ENCODE measurements at regions not wholly inside any gene's neighbourhood (a gene's known extent, or its start where the extent isn't known, plus 50 kb on each side); places are given as distances from the start of the nearest gene placed in this dataset.
A peak's percentile ranks its signal among the peaks of the same experiment; 100 is the strongest.
"Not testable (repeated sequence)": the region's sequence is repeated elsewhere in the genome, so short reads cannot be mapped to it uniquely, and the experiment has no call there.

DNA sequence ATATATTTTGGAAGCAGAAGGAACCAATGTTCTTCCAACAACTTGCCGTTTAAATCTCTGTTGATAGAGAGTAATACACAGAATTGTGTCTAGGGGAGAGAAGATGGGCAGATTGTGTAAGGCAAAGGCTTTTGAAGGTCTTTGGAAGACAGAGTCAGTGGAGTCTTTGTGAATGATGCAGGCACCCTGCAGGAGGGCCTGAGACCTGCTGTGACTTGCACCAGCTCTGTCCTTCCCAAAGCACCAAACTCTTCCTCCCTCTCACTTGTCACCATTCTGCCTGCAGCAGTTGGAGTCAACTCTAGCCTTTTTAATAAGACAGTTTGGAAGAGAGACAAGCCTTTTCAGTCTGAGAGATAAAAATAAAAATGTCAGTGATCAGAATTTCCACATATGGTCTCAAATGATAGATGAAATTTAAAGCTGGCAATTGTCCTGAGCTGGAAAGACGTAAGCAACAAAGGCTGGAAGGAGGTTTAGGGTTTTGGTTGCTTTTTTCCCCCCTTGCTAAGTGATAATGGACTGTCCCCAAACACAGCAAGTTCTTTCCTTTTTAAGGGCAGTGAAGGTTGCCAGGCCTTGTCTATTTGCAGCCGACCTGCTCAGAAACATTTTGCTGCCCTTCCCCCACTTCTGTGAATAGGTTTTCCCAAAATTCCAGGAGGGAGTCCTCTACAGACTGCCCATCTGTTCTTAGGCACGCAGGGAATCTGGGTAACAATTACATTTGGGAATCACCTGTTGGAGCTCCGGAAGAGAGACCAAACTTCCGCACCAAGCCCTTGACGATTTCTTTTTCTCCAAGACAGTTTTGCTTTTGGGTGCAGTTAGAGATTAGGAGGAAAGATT, 103.0 kb upstream of the NTF3 start:
- ATAC-seq (no peak), DNase-seq (no peak)
- in situ Hi-C loops (cut with MboI; ENCODE audit: low sequenced_read_pairs in 4 of 4) (no loop called here), intact Hi-C loops (cut with DNase I; ENCODE audit: low total_unique reads) (no loop called here)
- no peak for TF ChIP-seq POLR2A (IDR thresholded peaks at IDR 0.05)
- no peak for TF ChIP-seq CTCF (IDR thresholded peaks at IDR 0.05 in 4 of 5, conservative IDR thresholded peaks at IDR 0.05 in 1 of 5)
- Histone ChIP-seq H3K4me3 (no peak overlapping the region), H3K27ac (no peak overlapping the region), H3K9me3 (no peaks in the 10 kb centered on the region), H3K27me3 (no peaks in the 10 kb centered on the region), H3K4me1 (peaks cover 7 to 23% of the 10 kb centered on the region in 2 donors), H3K36me3 (no peaks in the 10 kb centered on the region)

DNA sequence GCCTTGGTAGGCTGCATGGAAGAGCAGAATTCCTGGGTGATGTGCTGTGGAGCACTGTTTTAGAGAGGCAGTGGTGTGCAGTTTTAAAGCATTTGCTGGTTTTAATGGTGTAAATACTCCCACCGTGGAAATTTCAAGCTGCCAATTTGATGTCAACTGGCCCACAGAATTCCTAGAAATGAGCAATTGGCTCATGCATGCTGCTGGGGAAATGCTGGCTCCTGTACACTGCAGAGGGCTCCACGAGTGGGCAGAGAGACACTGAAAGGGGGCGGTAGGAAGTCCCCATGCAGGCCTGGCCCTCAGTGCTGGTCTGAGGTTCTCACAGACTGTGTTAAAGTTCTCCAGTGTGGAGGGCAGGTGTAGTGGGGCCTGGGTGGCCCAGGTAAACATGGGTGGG, 99.4 kb upstream of the NTF3 start:
- in situ Hi-C loops (cut with MboI; ENCODE audit: low sequenced_read_pairs in 4 of 4) (no loop called here), intact Hi-C loops (cut with DNase I; ENCODE audit: low total_unique reads) (loop anchor here (5.0 kb wide), 2 partner anchors 50 to 160 kb away; no protein-coding TSS in a partner anchor)
- no peak for TF ChIP-seq CTCF (IDR thresholded peaks at IDR 0.05 in 4 of 5, conservative IDR thresholded peaks at IDR 0.05 in 1 of 5)
- no peak for TF ChIP-seq POLR2A (IDR thresholded peaks at IDR 0.05)
- no peaks in the 10 kb centered on the region for H3K27me3 ChIP-seq
- no peaks in the 10 kb centered on the region for H3K36me3 ChIP-seq
- no peaks in the 10 kb centered on the region for H3K9me3 ChIP-seq
- H3K4me3 ChIP-seq, result no peak overlapping the region
- H3K4me1 ChIP-seq, result peaks cover 7 to 23% of the 10 kb centered on the region in 2 donors
- ATAC-seq (no peak), DNase-seq (no peak)
- peak overlapping the region in 3 of 4 donors; percentile 54 to 77 (median 74) for H3K27ac ChIP-seq

GRCh38 chr12:5333096-5333495, 98.8 kb upstream of the NTF3 start:
- in situ Hi-C loops (cut with MboI; ENCODE audit: low sequenced_read_pairs in 4 of 4) (no loop called here), intact Hi-C loops (cut with DNase I; ENCODE audit: low total_unique reads) (loop anchor here (5.0 kb wide), 2 partner anchors 49 to 161 kb away; no protein-coding TSS in a partner anchor)
- peak; percentile 27 to 59 for DNase-seq
- ATAC-seq, result peak; percentile 98
- Histone ChIP-seq H3K9me3 (no peaks in the 10 kb centered on the region), H3K27me3 (no peaks in the 10 kb centered on the region), H3K4me3 (no peak overlapping the region), H3K36me3 (no peaks in the 10 kb centered on the region), H3K27ac (peak overlapping the region; percentile 45 to 77 (median 74)), H3K4me1 (peaks cover 7 to 23% of the 10 kb centered on the region in 2 donors)
- TF ChIP-seq CTCF (IDR thresholded peaks at IDR 0.05 in 4 of 5, conservative IDR thresholded peaks at IDR 0.05 in 1 of 5), result no peak
- TF ChIP-seq POLR2A (IDR thresholded peaks at IDR 0.05), result no peak

DNA sequence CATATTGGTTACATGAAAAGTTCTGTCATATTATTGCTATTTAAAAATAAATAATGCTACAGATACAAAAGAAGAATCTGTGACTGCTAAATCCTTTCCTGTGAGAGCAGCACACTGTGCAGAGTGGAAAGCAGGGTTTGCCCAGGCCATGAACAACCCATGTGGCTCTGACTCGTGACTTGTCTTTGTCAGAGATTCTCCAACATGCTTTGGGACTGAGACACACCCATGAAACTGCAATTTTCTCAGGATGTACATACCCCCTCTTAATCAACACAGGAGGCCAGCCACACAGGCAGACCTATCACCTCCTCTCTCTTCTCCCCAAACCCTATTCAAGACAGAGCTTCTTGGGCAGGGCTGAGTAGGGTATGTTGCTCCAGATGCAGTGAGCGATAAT, 96.8 kb upstream of the NTF3 start:
- no peak for DNase-seq
- TF ChIP-seq POLR2A (IDR thresholded peaks at IDR 0.05), result no peak
- in situ Hi-C loops (cut with MboI; ENCODE audit: low sequenced_read_pairs in 4 of 4) (no loop called here), intact Hi-C loops (cut with DNase I; ENCODE audit: low total_unique reads) (no loop called here)
- Histone ChIP-seq H3K27me3 (no peaks in the 10 kb centered on the region), H3K4me1 (peaks cover 0 to 11% of the 10 kb centered on the region in 2 donors), H3K27ac (no peak overlapping the region), H3K9me3 (no peaks in the 10 kb centered on the region), H3K4me3 (no peak overlapping the region), H3K36me3 (no peaks in the 10 kb centered on the region)
- ATAC-seq, result no peak

GRCh38 chr12:5341086-5341485, 90.8 kb upstream of the NTF3 start:
- H3K4me1 ChIP-seq; H3K27ac ChIP-seq; H3K27me3 ChIP-seq; H3K4me3 ChIP-seq; H3K36me3 ChIP-seq; ATAC-seq; DNase-seq; intact Hi-C loops (cut with DNase I; ENCODE audit: low total_unique reads); in situ Hi-C loops (cut with MboI; ENCODE audit: low sequenced_read_pairs in 4 of 4); H3K9me3 ChIP-seq: not testable (repeated sequence)

All from gastrocnemius medialis (tissue), 4 donors.